NB4 (cell line): ENCODE measurements at regions not wholly inside any gene's neighbourhood (a gene's known extent, or its start where the extent isn't known, plus 50 kb on each side); places are given as distances from the start of the nearest gene placed in this dataset.
"Not testable (repeated sequence)": the region's sequence is repeated elsewhere in the genome, so short reads cannot be mapped to it uniquely, and the experiment has no call there.

Source experiments
- DNase-seq: peaks from one replicate; pipeline ENCODE4 v3.0.0; 2010; ENCODE audit warnings: low read depth
- H3K4me3 ChIP-seq: one replicate; pipeline ENCODE4 v1.5.1; 2011; ENCODE audit warnings: mild to moderate bottlenecking, low read depth, low read length, moderate library complexity
- MAX ChIP-seq: IDR thresholded peaks from 2 replicates; pipeline ENCODE4 v1.6.1; 2011; ENCODE audit warnings: low read depth, low read length
- MYC ChIP-seq: IDR thresholded peaks from 2 replicates; pipeline ENCODE4 v1.6.1; 2011; ENCODE audit warnings: low read depth, low read length
- POLR2A ChIP-seq: IDR thresholded peaks from 2 replicates; pipeline ENCODE4 v1.6.1; 2011; ENCODE audit warnings: mild to moderate bottlenecking; ENCODE audit not compliant: insufficient read length; ENCODE audit errors: extremely low read depth
- TF ChIP-seq, protein P1 (sequence below): IDR thresholded peaks from one replicate; pipeline ENCODE4 v1.5.1; 2012; ENCODE audit warnings: low read depth, low read length

- H3K4me3 ChIP-seq: no peak overlapping the region
- no peak for DNase-seq
- TF ChIP-seq, protein P1, sequence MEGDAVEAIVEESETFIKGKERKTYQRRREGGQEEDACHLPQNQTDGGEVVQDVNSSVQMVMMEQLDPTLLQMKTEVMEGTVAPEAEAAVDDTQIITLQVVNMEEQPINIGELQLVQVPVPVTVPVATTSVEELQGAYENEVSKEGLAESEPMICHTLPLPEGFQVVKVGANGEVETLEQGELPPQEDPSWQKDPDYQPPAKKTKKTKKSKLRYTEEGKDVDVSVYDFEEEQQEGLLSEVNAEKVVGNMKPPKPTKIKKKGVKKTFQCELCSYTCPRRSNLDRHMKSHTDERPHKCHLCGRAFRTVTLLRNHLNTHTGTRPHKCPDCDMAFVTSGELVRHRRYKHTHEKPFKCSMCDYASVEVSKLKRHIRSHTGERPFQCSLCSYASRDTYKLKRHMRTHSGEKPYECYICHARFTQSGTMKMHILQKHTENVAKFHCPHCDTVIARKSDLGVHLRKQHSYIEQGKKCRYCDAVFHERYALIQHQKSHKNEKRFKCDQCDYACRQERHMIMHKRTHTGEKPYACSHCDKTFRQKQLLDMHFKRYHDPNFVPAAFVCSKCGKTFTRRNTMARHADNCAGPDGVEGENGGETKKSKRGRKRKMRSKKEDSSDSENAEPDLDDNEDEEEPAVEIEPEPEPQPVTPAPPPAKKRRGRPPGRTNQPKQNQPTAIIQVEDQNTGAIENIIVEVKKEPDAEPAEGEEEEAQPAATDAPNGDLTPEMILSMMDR: no peak
- no peak for TF ChIP-seq POLR2A
- TF ChIP-seq MYC: no peak
- no peak for TF ChIP-seq MAX
Measured at GRCh38 chrX:51035746-51036145, 125.2 kb downstream of the BMP15 start.

- DNase-seq: peak; percentile 0
- no peak overlapping the region for H3K4me3 ChIP-seq
- no peak for TF ChIP-seq POLR2A
- TF ChIP-seq, protein P1: no peak
- no peak for TF ChIP-seq MAX
- TF ChIP-seq MYC: no peak
Measured at GRCh38 chrX:51047950-51048349, 137.4 kb downstream of the BMP15 start.

GRCh38 chrX:51053741-51054140 is 143.2 kb downstream of the BMP15 start:
- no peak overlapping the region for H3K4me3 ChIP-seq
- DNase-seq: no peak
- TF ChIP-seq, protein P1: no peak
- TF ChIP-seq MAX (no peak), POLR2A (no peak), MYC (no peak)

DNA sequence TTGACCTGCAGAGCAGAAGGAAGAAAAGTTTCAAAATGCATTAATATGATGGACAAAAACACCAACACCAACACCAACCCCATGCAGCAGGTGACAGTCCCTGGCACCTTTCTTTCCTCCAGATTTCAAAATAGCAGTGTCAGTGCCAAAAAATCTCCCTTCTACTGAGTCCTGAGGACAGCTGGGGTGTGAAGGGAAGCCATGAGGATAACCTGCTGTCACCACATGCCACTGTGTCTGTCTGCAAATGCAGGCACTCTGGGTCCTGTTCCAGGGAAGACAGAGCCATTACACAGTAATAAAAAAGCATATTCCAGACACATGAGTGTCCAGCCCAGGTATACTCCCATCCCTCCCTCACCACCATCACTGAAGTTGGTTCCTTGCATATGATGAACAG is 187.5 kb downstream of the BMP15 start:
- TF ChIP-seq MYC: no peak
- TF ChIP-seq POLR2A: no peak
- TF ChIP-seq, protein P1: no peak
- no peak for TF ChIP-seq MAX
- no peak for DNase-seq
- no peak overlapping the region for H3K4me3 ChIP-seq

DNA sequence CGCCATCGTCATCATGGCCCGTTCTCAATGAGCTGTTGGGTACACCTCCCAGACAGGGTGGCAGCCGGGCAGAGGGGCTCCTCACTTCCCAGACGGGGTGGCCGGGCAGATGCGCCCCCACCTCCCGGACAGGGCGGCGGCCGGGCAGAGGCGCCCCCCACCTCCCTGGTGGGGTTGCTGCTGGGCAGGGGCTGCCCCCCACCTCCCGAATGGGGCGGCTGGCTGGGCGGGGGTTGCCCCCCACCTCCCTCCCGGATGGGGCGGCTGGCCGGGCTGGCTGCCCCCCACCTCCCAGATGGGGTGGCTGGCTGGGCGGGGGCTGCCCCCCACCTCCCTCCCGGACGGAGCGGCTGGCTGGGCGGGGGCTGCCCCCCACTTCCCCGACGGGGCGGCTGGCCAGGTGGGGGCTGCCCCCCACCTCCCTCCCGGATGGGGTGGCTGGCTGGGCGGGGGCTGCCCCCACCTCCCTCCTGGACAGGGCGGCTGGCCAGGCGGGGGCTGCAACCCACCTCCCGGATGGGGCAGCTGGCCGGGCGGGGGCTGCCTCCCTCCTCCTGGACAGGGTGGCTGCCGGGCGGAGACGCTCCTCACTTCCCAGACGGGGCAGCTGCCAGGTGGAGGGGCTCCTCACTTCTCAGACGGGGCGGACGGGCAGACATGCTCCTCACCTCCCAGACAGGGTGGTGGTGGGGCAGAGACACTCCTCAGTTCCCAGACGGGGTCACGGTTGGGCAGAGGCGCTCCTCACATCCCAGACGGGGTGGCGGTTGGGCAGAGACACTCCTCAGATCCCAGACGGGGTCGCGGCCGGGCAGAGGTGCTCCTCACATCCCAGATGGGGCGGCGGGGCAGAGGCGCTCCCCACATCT is 208.8 kb downstream of the BMP15 start:
- not testable (repeated sequence) for H3K4me3 ChIP-seq, DNase-seq

GRCh38 chrX:51125743-51126142 is 206.9 kb upstream of the NUDT10 start:
- not testable (repeated sequence) for H3K4me3 ChIP-seq, DNase-seq

DNA sequence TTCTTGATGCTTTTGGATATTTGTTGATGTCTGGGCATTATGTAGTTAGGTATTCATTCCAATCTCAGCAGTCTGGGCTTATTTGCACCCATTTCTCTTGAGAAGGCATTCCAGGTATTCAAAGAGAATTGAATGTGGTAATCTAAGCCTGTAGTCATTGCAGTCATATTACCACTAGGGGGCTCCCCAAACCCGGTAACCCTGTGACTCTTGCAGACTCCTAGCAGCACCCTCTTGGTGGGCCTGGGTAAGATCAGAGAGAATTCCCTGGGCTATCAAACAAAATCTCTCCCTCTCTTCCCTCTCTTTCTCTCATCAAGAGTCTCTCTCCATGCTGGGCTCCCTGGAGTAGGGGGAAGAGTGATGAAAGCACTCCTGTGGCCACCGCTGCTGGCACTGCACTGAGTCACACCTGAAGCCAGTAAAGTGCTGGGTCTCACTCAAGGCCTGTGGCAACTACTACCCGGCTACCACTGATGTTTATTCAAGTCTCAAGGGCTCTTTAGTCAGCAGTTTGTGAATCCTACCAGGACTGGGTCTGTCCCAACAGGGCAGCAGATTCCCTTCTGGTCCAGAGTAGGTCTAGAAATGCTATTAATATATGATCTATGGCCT is 187.7 kb upstream of the NUDT10 start:
- no peak overlapping the region for H3K4me3 ChIP-seq
- peak; percentile 51 for DNase-seq
- TF ChIP-seq, protein P1: peak; percentile 58
- TF ChIP-seq POLR2A: no peak
